ENCODE measurements at regions not wholly inside any gene's neighbourhood (a gene's known extent, or its start where the extent isn't known, plus 50 kb on each side); places are given as distances from the start of the nearest gene placed in this dataset.

- Mint-ChIP-seq H3K36me3 (ENCODE audit: unreplicated experiment) (no peaks in the 10 kb centered on the region), H3K4me3 (ENCODE audit: unreplicated experiment) (no peak overlapping the region), H3K4me1 (ENCODE audit: unreplicated experiment) (peaks cover 22% of the 10 kb centered on the region), H3K27ac (ENCODE audit: unreplicated experiment) (peak overlapping the region; percentile 61), H3K9me3 (ENCODE audit: unreplicated experiment) (no peaks in the 10 kb centered on the region), H3K27me3 (ENCODE audit: unreplicated experiment) (no peaks in the 10 kb centered on the region)
- DNase-seq (ENCODE audit: extremely low spot score, unreplicated experiment) = no peak
- TF ChIP-seq, protein P1, sequence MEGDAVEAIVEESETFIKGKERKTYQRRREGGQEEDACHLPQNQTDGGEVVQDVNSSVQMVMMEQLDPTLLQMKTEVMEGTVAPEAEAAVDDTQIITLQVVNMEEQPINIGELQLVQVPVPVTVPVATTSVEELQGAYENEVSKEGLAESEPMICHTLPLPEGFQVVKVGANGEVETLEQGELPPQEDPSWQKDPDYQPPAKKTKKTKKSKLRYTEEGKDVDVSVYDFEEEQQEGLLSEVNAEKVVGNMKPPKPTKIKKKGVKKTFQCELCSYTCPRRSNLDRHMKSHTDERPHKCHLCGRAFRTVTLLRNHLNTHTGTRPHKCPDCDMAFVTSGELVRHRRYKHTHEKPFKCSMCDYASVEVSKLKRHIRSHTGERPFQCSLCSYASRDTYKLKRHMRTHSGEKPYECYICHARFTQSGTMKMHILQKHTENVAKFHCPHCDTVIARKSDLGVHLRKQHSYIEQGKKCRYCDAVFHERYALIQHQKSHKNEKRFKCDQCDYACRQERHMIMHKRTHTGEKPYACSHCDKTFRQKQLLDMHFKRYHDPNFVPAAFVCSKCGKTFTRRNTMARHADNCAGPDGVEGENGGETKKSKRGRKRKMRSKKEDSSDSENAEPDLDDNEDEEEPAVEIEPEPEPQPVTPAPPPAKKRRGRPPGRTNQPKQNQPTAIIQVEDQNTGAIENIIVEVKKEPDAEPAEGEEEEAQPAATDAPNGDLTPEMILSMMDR (IDR thresholded peaks at IDR 0.05) = no peak
Observed at GRCh38 chr20:50277460-50278376, 87.1 kb downstream of the CEBPB start.

DNA sequence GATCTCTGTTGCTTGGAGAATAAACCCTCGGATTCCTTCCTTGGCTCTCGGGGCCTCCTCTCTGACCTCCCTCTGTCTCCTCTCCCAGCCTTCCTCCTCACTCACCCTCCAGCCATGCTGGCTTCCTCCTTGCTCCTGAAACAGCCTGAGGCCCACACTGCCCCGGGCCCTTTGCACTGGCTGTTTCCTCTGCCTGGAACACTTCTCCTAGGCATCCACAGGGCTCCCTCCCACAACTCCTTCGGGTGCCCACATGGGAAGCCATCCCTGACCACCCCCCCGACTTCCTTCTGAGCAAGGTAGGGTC is 87.7 kb downstream of the CEBPB start:
- Mint-ChIP-seq H3K4me3 (ENCODE audit: unreplicated experiment) (peak overlapping the region; percentile 10), H3K36me3 (ENCODE audit: unreplicated experiment) (no peaks in the 10 kb centered on the region), H3K27me3 (ENCODE audit: unreplicated experiment) (no peaks in the 10 kb centered on the region), H3K4me1 (ENCODE audit: unreplicated experiment) (peaks cover 28% of the 10 kb centered on the region), H3K9me3 (ENCODE audit: unreplicated experiment) (no peaks in the 10 kb centered on the region), H3K27ac (ENCODE audit: unreplicated experiment) (peak overlapping the region; percentile 61)
- TF ChIP-seq, protein P1 (IDR thresholded peaks at IDR 0.05) = no peak
- DNase-seq (ENCODE audit: extremely low spot score, unreplicated experiment) = no peak

DNA sequence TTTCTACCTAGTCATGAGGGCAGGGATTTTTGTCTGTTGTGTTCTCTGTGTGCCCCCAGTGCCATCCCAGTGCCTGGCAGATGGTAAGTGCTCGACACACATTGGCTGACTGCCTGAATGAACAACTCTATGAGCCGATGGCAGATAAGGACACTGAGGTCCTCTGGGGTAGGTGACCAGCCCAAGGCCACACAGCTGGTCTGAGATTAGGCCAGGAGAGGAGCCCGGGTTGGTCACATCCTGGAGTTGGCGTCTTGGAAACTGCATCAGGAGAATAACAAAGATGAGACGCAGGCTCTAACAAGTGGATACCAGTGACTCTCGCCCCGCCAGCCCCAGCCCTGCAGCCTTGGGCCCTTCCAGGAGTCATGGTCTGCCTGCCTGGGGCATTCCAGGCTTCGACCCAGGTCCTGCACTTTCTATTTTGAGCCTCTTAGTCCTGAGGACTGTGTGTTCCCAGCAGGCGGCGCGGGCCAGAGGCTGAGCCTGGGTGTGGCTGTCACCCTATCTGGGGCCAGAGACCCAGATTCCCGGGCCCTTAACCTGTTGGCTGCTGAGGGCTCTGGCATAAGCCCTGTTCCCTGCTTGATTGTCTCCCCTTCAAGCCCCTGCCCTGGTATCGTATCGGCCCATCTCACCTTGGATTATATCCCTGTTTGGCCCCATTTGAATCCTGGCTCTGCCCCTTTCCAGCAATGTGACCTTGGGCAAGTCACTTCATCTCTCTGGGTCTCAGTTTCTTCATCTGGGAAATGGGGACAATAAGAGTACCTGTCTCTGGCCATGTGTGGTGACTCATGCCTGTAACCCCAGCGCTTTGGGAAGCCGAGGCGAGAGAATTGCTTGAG is 88.3 kb downstream of the CEBPB start:
- peaks cover 34% of the 10 kb centered on the region for H3K4me1 Mint-ChIP-seq (ENCODE audit: unreplicated experiment)
- no peaks in the 10 kb centered on the region for H3K27me3 Mint-ChIP-seq (ENCODE audit: unreplicated experiment)
- H3K4me3 Mint-ChIP-seq (ENCODE audit: unreplicated experiment) = no peak overlapping the region
- TF ChIP-seq, protein P1 (IDR thresholded peaks at IDR 0.05) = no peak
- H3K36me3 Mint-ChIP-seq (ENCODE audit: unreplicated experiment) = no peaks in the 10 kb centered on the region
- no peaks in the 10 kb centered on the region for H3K9me3 Mint-ChIP-seq (ENCODE audit: unreplicated experiment)
- DNase-seq (ENCODE audit: extremely low spot score, unreplicated experiment) = no peak
- peak overlapping the region; percentile 34 for H3K27ac Mint-ChIP-seq (ENCODE audit: unreplicated experiment)

DNA sequence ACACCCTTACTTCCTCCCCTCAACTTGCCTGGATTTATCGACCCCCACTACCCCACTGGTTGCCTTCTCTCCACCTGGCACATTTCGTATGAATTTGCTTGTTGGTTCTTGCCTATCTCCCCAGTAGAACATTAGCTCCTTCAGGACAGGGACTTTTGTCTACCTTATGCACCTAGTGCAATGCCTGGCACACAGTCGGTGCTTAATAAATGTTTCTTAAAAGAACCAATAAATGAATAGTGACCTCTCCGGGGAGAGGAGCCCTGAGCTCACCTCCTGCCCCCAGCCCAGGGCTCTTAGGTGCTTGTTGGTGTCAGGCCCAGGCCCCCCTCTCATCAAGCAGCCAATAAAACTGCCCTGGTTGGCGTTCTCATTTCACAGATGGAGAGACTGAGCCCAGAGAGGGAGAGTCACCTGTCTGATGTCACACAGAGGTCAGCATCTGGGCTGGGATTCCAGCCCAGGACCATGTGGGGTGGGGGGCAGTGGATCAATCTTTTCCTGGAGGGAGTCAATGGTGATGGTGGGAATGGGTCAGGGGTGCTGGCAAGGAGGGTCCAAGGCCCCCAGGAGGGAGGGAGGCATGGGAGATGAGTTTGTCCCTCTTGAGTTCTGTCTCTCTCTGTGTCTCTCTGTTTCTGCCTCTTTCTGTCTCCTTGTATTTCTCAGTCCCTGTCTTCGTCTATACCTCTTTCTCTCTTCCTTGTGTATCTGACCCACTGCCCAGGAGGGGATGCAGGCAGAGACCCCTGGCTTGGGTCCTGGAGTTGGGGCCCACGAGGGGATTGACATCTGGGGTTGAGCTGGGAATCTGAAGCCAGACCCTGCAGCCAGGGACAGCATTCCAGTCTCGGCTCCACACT is 89.6 kb downstream of the CEBPB start:
- TF ChIP-seq, protein P1 (IDR thresholded peaks at IDR 0.05) = no peak
- DNase-seq (ENCODE audit: extremely low spot score, unreplicated experiment) = no peak
- Mint-ChIP-seq H3K27ac (ENCODE audit: unreplicated experiment) (no peak overlapping the region), H3K4me1 (ENCODE audit: unreplicated experiment) (peaks cover 46% of the 10 kb centered on the region), H3K4me3 (ENCODE audit: unreplicated experiment) (no peak overlapping the region), H3K27me3 (ENCODE audit: unreplicated experiment) (no peaks in the 10 kb centered on the region), H3K36me3 (ENCODE audit: unreplicated experiment) (no peaks in the 10 kb centered on the region), H3K9me3 (ENCODE audit: unreplicated experiment) (no peaks in the 10 kb centered on the region)
